ENCODE measurements at regions not wholly inside any gene's neighbourhood (a gene's known extent, or its start where the extent isn't known, plus 50 kb on each side); places are given as distances from the start of the nearest gene placed in this dataset.

DNA sequence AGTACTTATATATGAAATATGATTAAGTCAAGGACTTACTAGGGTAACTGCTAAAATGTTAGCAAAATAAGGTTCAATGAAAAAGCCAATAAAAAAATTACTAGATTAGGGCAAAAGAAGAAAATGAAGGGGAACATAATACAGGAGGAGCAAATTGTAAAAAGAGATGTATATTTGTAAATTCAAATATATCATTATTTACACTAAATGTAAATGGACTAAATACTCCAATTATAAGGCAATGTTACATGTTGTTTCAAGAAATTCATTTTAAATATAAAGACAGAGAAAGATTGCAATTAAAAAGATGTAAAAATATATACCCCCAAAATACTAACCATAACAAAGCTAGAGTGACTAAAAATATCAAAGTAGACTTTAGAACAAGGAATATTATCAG, 134.1 kb downstream of the EFHB start:
- no peaks in the 10 kb centered on the region for H3K27me3 ChIP-seq (ENCODE audit: insufficient read depth, poor library complexity, severe bottlenecking)
- no peak for DNase-seq (ENCODE audit: low read depth in 1 of 2, low spot score in 1 of 2)
- TF ChIP-seq, protein P1, sequence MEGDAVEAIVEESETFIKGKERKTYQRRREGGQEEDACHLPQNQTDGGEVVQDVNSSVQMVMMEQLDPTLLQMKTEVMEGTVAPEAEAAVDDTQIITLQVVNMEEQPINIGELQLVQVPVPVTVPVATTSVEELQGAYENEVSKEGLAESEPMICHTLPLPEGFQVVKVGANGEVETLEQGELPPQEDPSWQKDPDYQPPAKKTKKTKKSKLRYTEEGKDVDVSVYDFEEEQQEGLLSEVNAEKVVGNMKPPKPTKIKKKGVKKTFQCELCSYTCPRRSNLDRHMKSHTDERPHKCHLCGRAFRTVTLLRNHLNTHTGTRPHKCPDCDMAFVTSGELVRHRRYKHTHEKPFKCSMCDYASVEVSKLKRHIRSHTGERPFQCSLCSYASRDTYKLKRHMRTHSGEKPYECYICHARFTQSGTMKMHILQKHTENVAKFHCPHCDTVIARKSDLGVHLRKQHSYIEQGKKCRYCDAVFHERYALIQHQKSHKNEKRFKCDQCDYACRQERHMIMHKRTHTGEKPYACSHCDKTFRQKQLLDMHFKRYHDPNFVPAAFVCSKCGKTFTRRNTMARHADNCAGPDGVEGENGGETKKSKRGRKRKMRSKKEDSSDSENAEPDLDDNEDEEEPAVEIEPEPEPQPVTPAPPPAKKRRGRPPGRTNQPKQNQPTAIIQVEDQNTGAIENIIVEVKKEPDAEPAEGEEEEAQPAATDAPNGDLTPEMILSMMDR (IDR thresholded peaks at IDR 0.05; ENCODE audit: insufficient read depth, low read length), result no peak
- TF ChIP-seq POLR2AphosphoS5 (IDR thresholded peaks at IDR 0.05; ENCODE audit: low read depth) (no peak), GABPA (IDR thresholded peaks at IDR 0.05; ENCODE audit: low read depth) (no peak), SPI1 (IDR thresholded peaks at IDR 0.05; ENCODE audit: borderline replicate concordance, low read depth) (no peak), REST (IDR thresholded peaks at IDR 0.05; ENCODE audit: insufficient replicate concordance, low read depth) (no peak)
- no peak overlapping the region for H3K4me3 ChIP-seq (replicated peaks; ENCODE audit: insufficient read depth, low read length)
- H3K27ac ChIP-seq (replicated peaks), result no peak overlapping the region

GRCh38 chr3:19799115-19799514, 134.9 kb downstream of the EFHB start:
- Histone ChIP-seq H3K27me3 (ENCODE audit: insufficient read depth, poor library complexity, severe bottlenecking) (no peaks in the 10 kb centered on the region), H3K4me3 (replicated peaks; ENCODE audit: insufficient read depth, low read length) (no peak overlapping the region), H3K27ac (replicated peaks) (no peak overlapping the region)
- no peak for DNase-seq (ENCODE audit: low read depth in 1 of 2, low spot score in 1 of 2)
- TF ChIP-seq SPI1 (IDR thresholded peaks at IDR 0.05; ENCODE audit: borderline replicate concordance, low read depth) (no peak), REST (IDR thresholded peaks at IDR 0.05; ENCODE audit: insufficient replicate concordance, low read depth) (no peak), POLR2AphosphoS5 (IDR thresholded peaks at IDR 0.05; ENCODE audit: low read depth) (no peak), GABPA (IDR thresholded peaks at IDR 0.05; ENCODE audit: low read depth) (no peak)
- TF ChIP-seq, protein P1 (IDR thresholded peaks at IDR 0.05; ENCODE audit: insufficient read depth, low read length), result no peak

DNA sequence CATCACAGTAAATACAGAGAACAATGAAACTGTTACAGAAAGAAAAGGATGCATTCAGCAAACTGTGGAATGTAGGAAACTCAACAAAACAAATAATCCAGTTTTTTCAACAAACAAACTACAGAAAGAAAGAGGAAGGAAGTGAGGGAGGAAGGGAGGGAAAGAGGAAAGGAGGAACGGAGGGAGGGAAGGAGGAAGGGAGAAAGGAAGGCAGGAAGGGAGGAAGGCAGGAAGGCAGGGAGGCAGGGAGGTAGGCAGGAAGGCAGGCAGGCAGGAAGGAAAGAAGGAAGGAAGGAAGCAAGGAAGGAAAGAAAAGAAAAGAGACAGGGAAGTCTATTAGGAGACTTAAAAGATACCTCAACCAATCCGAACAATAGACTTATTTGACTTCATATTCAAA, 135.7 kb downstream of the EFHB start:
- no peak for TF ChIP-seq POLR2AphosphoS5 (IDR thresholded peaks at IDR 0.05; ENCODE audit: low read depth)
- TF ChIP-seq SPI1 (IDR thresholded peaks at IDR 0.05; ENCODE audit: borderline replicate concordance, low read depth), result no peak
- TF ChIP-seq REST (IDR thresholded peaks at IDR 0.05; ENCODE audit: insufficient replicate concordance, low read depth), result no peak
- no peak for TF ChIP-seq GABPA (IDR thresholded peaks at IDR 0.05; ENCODE audit: low read depth)
- TF ChIP-seq, protein P1 (IDR thresholded peaks at IDR 0.05; ENCODE audit: insufficient read depth, low read length), result no peak
- no peaks in the 10 kb centered on the region for H3K27me3 ChIP-seq (ENCODE audit: insufficient read depth, poor library complexity, severe bottlenecking)
- H3K4me3 ChIP-seq (replicated peaks; ENCODE audit: insufficient read depth, low read length), result no peak overlapping the region
- H3K27ac ChIP-seq (replicated peaks), result no peak overlapping the region
- no peak for DNase-seq (ENCODE audit: low read depth in 1 of 2, low spot score in 1 of 2)
